OCI-LY1 (cell line): ENCODE measurements at regions not wholly inside any gene's neighbourhood (a gene's known extent, or its start where the extent isn't known, plus 50 kb on each side); places are given as distances from the start of the nearest gene placed in this dataset.

Source experiments
- H2AFZ ChIP-seq: fragments of 200-600 bp; sonication (generic), shearing (Covaris generic); 2 replicates; pipeline ENCODE4 v1.6.0; 2014; ENCODE audit warnings: antibody characterized with exemption, mild to moderate bottlenecking, low read length
- H3F3A ChIP-seq: fragments of 200-600 bp; sonication (generic), shearing (Covaris generic); 2 replicates; pipeline ENCODE4 v1.6.0; 2014; ENCODE audit warnings: mild to moderate bottlenecking, antibody characterized with exemption, low read length, moderate library complexity; ENCODE audit not compliant: insufficient read depth
- H3K27ac ChIP-seq: fragments of 200-600 bp; sonication (generic); 2 replicates; pipeline ENCODE4 v1.5.1; 2014; ENCODE audit warnings: low read length, mixed run types, mild to moderate bottlenecking, low read depth; ENCODE audit not compliant: poor library complexity, severe bottlenecking
- H3K27me3 ChIP-seq: fragments of 200-600 bp; sonication (generic); 2 replicates; pipeline ENCODE4 v1.6.0; 2014; ENCODE audit warnings: antibody characterized with exemption, mild to moderate bottlenecking, low read length, moderate library complexity; ENCODE audit not compliant: insufficient read depth
- H3K36me3 ChIP-seq: fragments of 200-600 bp; sonication (generic); 2 replicates; pipeline ENCODE4 v1.6.1; 2014; ENCODE audit warnings: mild to moderate bottlenecking, antibody characterized with exemption, low read length, moderate library complexity, mixed read lengths; ENCODE audit not compliant: insufficient read depth
- H3K4me1 ChIP-seq: fragments of 200-600 bp; sonication (generic); 2 replicates; pipeline ENCODE4 v1.5.1; 2014; ENCODE audit warnings: mild to moderate bottlenecking, low read length, moderate library complexity; ENCODE audit not compliant: insufficient read depth, severe bottlenecking
- H3K4me2 ChIP-seq: fragments of 200-600 bp; sonication (generic), shearing (Covaris generic); 2 replicates; pipeline ENCODE4 v1.6.1; 2014; ENCODE audit warnings: low read length
- H3K4me3 ChIP-seq: fragments of 200-600 bp; sonication (generic); 2 replicates; pipeline ENCODE4 v1.5.1; 2014; ENCODE audit warnings: low read length, low read depth, mild to moderate bottlenecking, mixed read lengths; ENCODE audit not compliant: poor library complexity, severe bottlenecking
- H3K79me2 ChIP-seq: fragments of 200-600 bp; shearing (Covaris generic); 2 replicates; pipeline ENCODE4 v1.6.1; 2016; ENCODE audit warnings: mixed run types, low read length, mixed read lengths; ENCODE audit not compliant: insufficient read depth
- H3K9ac ChIP-seq: fragments of 200-600 bp; sonication (generic), shearing (Covaris generic); 2 replicates; pipeline ENCODE4 v1.6.1; 2014; ENCODE audit warnings: mild to moderate bottlenecking, low read length, mixed read lengths
- H3K9me2 ChIP-seq: fragments of 200-600 bp; sonication (generic), shearing (Covaris generic); 2 replicates; pipeline ENCODE4 v1.6.1; 2014; ENCODE audit warnings: low read depth, mild to moderate bottlenecking, low read length, mixed read lengths
- H3K9me3 ChIP-seq: fragments of 200-600 bp; shearing (Covaris generic); 2 replicates; pipeline ENCODE4 v1.6.1; 2014; ENCODE audit warnings: low read length, mixed read lengths
- H4K20me1 ChIP-seq: fragments of 200-600 bp; sonication (generic), shearing (Covaris generic); 2 replicates; pipeline ENCODE4 v1.6.0; 2016; ENCODE audit warnings: mild to moderate bottlenecking, low read length; ENCODE audit not compliant: insufficient read depth
- EZH2 ChIP-seq: fragments of 200-600 bp; sonication (generic), shearing (Covaris generic); IDR thresholded peaks from 2 replicates; pipeline ENCODE4 v1.8.0; 2017; ENCODE audit warnings: borderline replicate concordance, mixed run types, mild to moderate bottlenecking, antibody characterized with exemption, low read length, moderate library complexity, mixed read lengths
- TF ChIP-seq, protein P1 (sequence below): fragments of 200-600 bp; sonication (generic), shearing (Covaris generic); IDR thresholded peaks from 2 replicates; pipeline ENCODE4 v1.5.1; 2017; ENCODE audit warnings: mild to moderate bottlenecking, antibody characterized with exemption, low read length, moderate library complexity, mixed read lengths

DNA sequence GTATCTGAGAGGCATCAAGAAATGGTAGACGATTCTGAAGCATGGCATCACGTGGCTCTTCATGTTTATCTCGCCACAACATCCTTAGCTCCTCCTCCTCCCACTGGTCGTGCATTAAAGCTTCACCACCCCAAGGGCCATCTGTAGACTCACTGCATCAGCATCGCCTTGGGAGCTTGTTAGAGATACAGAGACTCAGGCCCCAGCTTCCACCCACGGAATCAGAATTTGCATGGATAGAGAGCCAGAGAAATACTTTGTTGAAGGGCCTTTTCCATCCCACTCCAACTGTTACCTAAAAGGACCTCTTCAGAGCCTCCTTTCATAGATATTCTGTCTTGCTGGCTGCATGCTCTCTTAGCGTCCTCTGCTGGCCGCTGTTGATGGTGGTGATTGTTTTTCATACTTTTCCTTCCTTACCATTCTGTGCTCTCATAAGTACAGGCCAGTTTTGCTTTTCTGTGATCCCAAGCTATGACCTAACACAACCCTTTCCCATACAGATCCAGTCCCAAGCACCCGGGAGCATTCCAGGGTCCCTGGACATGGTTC is 1049.4 kb upstream of the EEF2KMT start:
- H3K27ac ChIP-seq = no peak overlapping the region
- H3K4me3 ChIP-seq = no peak overlapping the region
- H3K27me3 ChIP-seq = no peaks in the 10 kb centered on the region
- no peaks in the 10 kb centered on the region for H3F3A ChIP-seq
- no peaks in the 10 kb centered on the region for H3K36me3 ChIP-seq
- H3K4me2 ChIP-seq = no peak overlapping the region
- H3K9ac ChIP-seq = no peak overlapping the region
- no peaks in the 10 kb centered on the region for H4K20me1 ChIP-seq
- no peaks in the 10 kb centered on the region for H3K9me3 ChIP-seq
- H3K4me1 ChIP-seq = no peaks in the 10 kb centered on the region
- no peak overlapping the region for H2AFZ ChIP-seq
- H3K9me2 ChIP-seq = no peaks in the 10 kb centered on the region
- no peaks in the 10 kb centered on the region for H3K79me2 ChIP-seq
- TF ChIP-seq, protein P1, sequence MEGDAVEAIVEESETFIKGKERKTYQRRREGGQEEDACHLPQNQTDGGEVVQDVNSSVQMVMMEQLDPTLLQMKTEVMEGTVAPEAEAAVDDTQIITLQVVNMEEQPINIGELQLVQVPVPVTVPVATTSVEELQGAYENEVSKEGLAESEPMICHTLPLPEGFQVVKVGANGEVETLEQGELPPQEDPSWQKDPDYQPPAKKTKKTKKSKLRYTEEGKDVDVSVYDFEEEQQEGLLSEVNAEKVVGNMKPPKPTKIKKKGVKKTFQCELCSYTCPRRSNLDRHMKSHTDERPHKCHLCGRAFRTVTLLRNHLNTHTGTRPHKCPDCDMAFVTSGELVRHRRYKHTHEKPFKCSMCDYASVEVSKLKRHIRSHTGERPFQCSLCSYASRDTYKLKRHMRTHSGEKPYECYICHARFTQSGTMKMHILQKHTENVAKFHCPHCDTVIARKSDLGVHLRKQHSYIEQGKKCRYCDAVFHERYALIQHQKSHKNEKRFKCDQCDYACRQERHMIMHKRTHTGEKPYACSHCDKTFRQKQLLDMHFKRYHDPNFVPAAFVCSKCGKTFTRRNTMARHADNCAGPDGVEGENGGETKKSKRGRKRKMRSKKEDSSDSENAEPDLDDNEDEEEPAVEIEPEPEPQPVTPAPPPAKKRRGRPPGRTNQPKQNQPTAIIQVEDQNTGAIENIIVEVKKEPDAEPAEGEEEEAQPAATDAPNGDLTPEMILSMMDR = no peak
- TF ChIP-seq EZH2 = no peak

DNA sequence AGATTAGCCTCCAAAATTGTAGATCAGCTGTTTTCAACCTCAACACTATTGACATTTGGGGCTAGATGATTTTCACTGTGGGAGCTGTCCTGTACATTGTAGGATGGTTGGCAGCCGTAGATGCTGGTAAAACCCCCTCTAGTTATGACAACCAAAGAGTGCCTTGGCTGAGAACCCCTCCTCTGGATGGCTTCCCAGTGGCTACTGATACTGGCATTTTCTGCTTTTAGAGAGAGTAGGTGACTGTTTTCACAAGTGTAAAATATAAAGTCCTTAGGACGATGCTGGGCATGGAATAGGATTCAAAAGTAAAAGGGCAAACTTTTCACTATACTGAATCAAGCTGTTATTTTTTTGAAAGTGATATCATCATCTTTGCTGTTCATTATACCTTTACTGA is 1048.8 kb upstream of the EEF2KMT start:
- H3K4me1 ChIP-seq = no peaks in the 10 kb centered on the region
- H3K27ac ChIP-seq = no peak overlapping the region
- no peaks in the 10 kb centered on the region for H3K27me3 ChIP-seq
- no peaks in the 10 kb centered on the region for H3K79me2 ChIP-seq
- H3F3A ChIP-seq = no peaks in the 10 kb centered on the region
- H3K36me3 ChIP-seq = no peaks in the 10 kb centered on the region
- no peak overlapping the region for H2AFZ ChIP-seq
- no peak overlapping the region for H3K4me2 ChIP-seq
- H3K4me3 ChIP-seq = no peak overlapping the region
- no peaks in the 10 kb centered on the region for H3K9me3 ChIP-seq
- no peak overlapping the region for H3K9ac ChIP-seq
- no peaks in the 10 kb centered on the region for H4K20me1 ChIP-seq
- TF ChIP-seq EZH2 = no peak
- TF ChIP-seq, protein P1 = no peak
- H3K9me2 ChIP-seq = no peaks in the 10 kb centered on the region

DNA sequence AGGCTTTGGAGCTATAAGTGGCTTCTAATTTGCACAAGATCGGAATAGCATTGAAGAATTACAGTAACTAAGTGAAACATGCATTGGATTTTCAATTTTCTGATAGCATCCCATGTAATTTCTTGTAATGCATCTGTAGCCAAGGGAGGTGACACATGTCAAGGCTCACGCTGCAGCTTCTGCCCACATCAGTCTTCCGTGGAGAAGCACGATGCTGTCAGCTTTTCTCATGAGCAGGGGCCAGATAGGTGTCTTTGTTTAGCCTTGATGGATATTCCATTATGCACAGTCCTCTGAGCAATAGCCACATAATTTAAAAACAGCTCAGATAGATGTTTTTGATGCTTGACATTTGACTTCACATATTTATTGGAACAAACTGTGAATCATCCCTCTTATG is 1046.9 kb upstream of the EEF2KMT start:
- no peaks in the 10 kb centered on the region for H3K36me3 ChIP-seq
- TF ChIP-seq, protein P1 = no peak
- no peak for TF ChIP-seq EZH2
- no peaks in the 10 kb centered on the region for H3F3A ChIP-seq
- H3K4me1 ChIP-seq = no peaks in the 10 kb centered on the region
- H3K27ac ChIP-seq = no peak overlapping the region
- no peaks in the 10 kb centered on the region for H4K20me1 ChIP-seq
- no peak overlapping the region for H2AFZ ChIP-seq
- no peak overlapping the region for H3K4me2 ChIP-seq
- H3K27me3 ChIP-seq = no peaks in the 10 kb centered on the region
- H3K79me2 ChIP-seq = no peaks in the 10 kb centered on the region
- H3K9me2 ChIP-seq = no peaks in the 10 kb centered on the region
- no peak overlapping the region for H3K9ac ChIP-seq
- no peak overlapping the region for H3K4me3 ChIP-seq
- no peaks in the 10 kb centered on the region for H3K9me3 ChIP-seq
